ENCODE measurements at regions not wholly inside any gene's neighbourhood (a gene's known extent, or its start where the extent isn't known, plus 50 kb on each side); places are given as distances from the start of the nearest gene placed in this dataset.

GRCh38 chr15:36472672-36473071 lies 106.8 kb upstream of the CDIN1 start:
- TF ChIP-seq SIN3A (IDR thresholded peaks at IDR 0.05; ENCODE audit: borderline replicate concordance, insufficient read depth, low read length): no peak
- TF ChIP-seq REST (IDR thresholded peaks at IDR 0.05; ENCODE audit: insufficient read depth in 1 of 2, low read depth in 2 of 2, low read length in 2 of 2): no peak
- no peak for TF ChIP-seq TAF1 (IDR thresholded peaks at IDR 0.05; ENCODE audit: borderline replicate concordance, insufficient read depth, low read length)
- no peak for TF ChIP-seq FOXP2 (optimal IDR thresholded peaks at IDR 0.05; ENCODE audit: borderline replicate concordance, extremely low read depth, extremely low read length, insufficient read depth)
- TF ChIP-seq POLR2AphosphoS5 (IDR thresholded peaks at IDR 0.05; ENCODE audit: low read depth, low read length): no peak

- TF ChIP-seq SIN3A (IDR thresholded peaks at IDR 0.05; ENCODE audit: borderline replicate concordance, insufficient read depth, low read length) (no peak), TAF1 (IDR thresholded peaks at IDR 0.05; ENCODE audit: borderline replicate concordance, insufficient read depth, low read length) (no peak), FOXP2 (optimal IDR thresholded peaks at IDR 0.05; ENCODE audit: borderline replicate concordance, extremely low read depth, extremely low read length, insufficient read depth) (no peak), REST (IDR thresholded peaks at IDR 0.05; ENCODE audit: insufficient read depth in 1 of 2, low read depth in 2 of 2, low read length in 2 of 2) (no peak), POLR2AphosphoS5 (IDR thresholded peaks at IDR 0.05; ENCODE audit: low read depth, low read length) (no peak)
These were observed 100.9 kb upstream of the CDIN1 start for GRCh38 chr15:36478561-36478960.

GRCh38 chr15:36479200-36479896 lies 100.1 kb upstream of the CDIN1 start:
- TF ChIP-seq SIN3A (IDR thresholded peaks at IDR 0.05; ENCODE audit: borderline replicate concordance, insufficient read depth, low read length) (no peak), POLR2AphosphoS5 (IDR thresholded peaks at IDR 0.05; ENCODE audit: low read depth, low read length) (no peak)

GRCh38 chr15:36481156-36481555 lies 98.3 kb upstream of the CDIN1 start:
- TF ChIP-seq FOXP2 (optimal IDR thresholded peaks at IDR 0.05; ENCODE audit: borderline replicate concordance, extremely low read depth, extremely low read length, insufficient read depth) (no peak), TAF1 (IDR thresholded peaks at IDR 0.05; ENCODE audit: borderline replicate concordance, insufficient read depth, low read length) (no peak), SIN3A (IDR thresholded peaks at IDR 0.05; ENCODE audit: borderline replicate concordance, insufficient read depth, low read length) (no peak), REST (IDR thresholded peaks at IDR 0.05; ENCODE audit: insufficient read depth in 1 of 2, low read depth in 2 of 2, low read length in 2 of 2) (no peak), POLR2AphosphoS5 (IDR thresholded peaks at IDR 0.05; ENCODE audit: low read depth, low read length) (no peak)

GRCh38 chr15:36483409-36483808 lies 96.0 kb upstream of the CDIN1 start:
- TF ChIP-seq POLR2AphosphoS5 (IDR thresholded peaks at IDR 0.05; ENCODE audit: low read depth, low read length): no peak
- no peak for TF ChIP-seq SIN3A (IDR thresholded peaks at IDR 0.05; ENCODE audit: borderline replicate concordance, insufficient read depth, low read length)
- TF ChIP-seq REST (IDR thresholded peaks at IDR 0.05; ENCODE audit: insufficient read depth in 1 of 2, low read depth in 2 of 2, low read length in 2 of 2): no peak
- TF ChIP-seq FOXP2 (optimal IDR thresholded peaks at IDR 0.05; ENCODE audit: borderline replicate concordance, extremely low read depth, extremely low read length, insufficient read depth): no peak
- no peak for TF ChIP-seq TAF1 (IDR thresholded peaks at IDR 0.05; ENCODE audit: borderline replicate concordance, insufficient read depth, low read length)
